IPS-NIHi7 (cell line): ENCODE measurements at regions not wholly inside any gene's neighbourhood (a gene's known extent, or its start where the extent isn't known, plus 50 kb on each side); places are given as distances from the start of the nearest gene placed in this dataset.
A peak's percentile ranks its signal among the peaks of the same experiment; 100 is the strongest.
"Not testable (repeated sequence)": the region's sequence is repeated elsewhere in the genome, so short reads cannot be mapped to it uniquely, and the experiment has no call there.

Experiments used
- DNase-seq: peaks from one replicate; pipeline ENCODE4 v3.0.0; 2012; ENCODE audit warnings: mixed read lengths; ENCODE audit errors: extremely low spot score

GRCh38 chr2:133624551-133624950 is 56.3 kb upstream of the NCKAP5 start:
- no peak for DNase-seq

GRCh38 chr2:133627741-133628140 is 59.5 kb upstream of the NCKAP5 start:
- DNase-seq = no peak

GRCh38 chr2:133633309-133633708 is 65.0 kb upstream of the NCKAP5 start:
- no peak for DNase-seq

- DNase-seq = no peak
Observed at GRCh38 chr2:133633881-133634409, 65.7 kb upstream of the NCKAP5 start.

- DNase-seq = no peak
Observed at GRCh38 chr2:133635131-133635530, 66.9 kb upstream of the NCKAP5 start.

- DNase-seq = no peak
Observed at GRCh38 chr2:133636287-133636686, 68.0 kb upstream of the NCKAP5 start.

GRCh38 chr2:133640103-133640502 is 71.8 kb upstream of the NCKAP5 start:
- DNase-seq = no peak

- DNase-seq = peak; percentile 70
Observed at GRCh38 chr2:133641497-133641896, 73.2 kb upstream of the NCKAP5 start.

GRCh38 chr2:133641942-133642725 is 73.9 kb upstream of the NCKAP5 start:
- no peak for DNase-seq

- no peak for DNase-seq
Observed at GRCh38 chr2:133642791-133643191, 74.5 kb upstream of the NCKAP5 start.

GRCh38 chr2:133643863-133644262 is 75.6 kb upstream of the NCKAP5 start:
- DNase-seq = no peak

GRCh38 chr2:133644846-133645245 is 76.6 kb upstream of the NCKAP5 start:
- no peak for DNase-seq

- not testable (repeated sequence) for DNase-seq
Observed at GRCh38 chr2:133647386-133647785, 79.1 kb upstream of the NCKAP5 start.

- no peak for DNase-seq
Observed at GRCh38 chr2:133651861-133652260, 83.6 kb upstream of the NCKAP5 start.

GRCh38 chr2:133652398-133652797 is 84.1 kb upstream of the NCKAP5 start:
- DNase-seq = no peak

GRCh38 chr2:133653056-133653455 is 84.8 kb upstream of the NCKAP5 start:
- DNase-seq = no peak

GRCh38 chr2:133654949-133655348 is 86.7 kb upstream of the NCKAP5 start:
- no peak for DNase-seq

- DNase-seq = no peak
Observed at GRCh38 chr2:133655610-133656009, 87.3 kb upstream of the NCKAP5 start.

GRCh38 chr2:133657591-133657990 is 89.3 kb upstream of the NCKAP5 start:
- DNase-seq = no peak

GRCh38 chr2:133658020-133658903 is 90.0 kb upstream of the NCKAP5 start:
- DNase-seq = peak; percentile 24

GRCh38 chr2:133660510-133660909 is 92.2 kb upstream of the NCKAP5 start:
- DNase-seq = no peak

- no peak for DNase-seq
Observed at GRCh38 chr2:133661392-133661791, 93.1 kb upstream of the NCKAP5 start.

- no peak for DNase-seq
Observed at GRCh38 chr2:133666621-133667020, 98.4 kb upstream of the NCKAP5 start.
